GM12872 (cell line): ENCODE measurements at regions not wholly inside any gene's neighbourhood (a gene's known extent, or its start where the extent isn't known, plus 50 kb on each side); places are given as distances from the start of the nearest gene placed in this dataset.

ENCODE experiments used
- TF ChIP-seq, protein P1 (sequence below): IDR thresholded peaks from 3 replicates; pipeline ENCODE4 v1.5.1; 2011; ENCODE audit warnings: low read depth, mild to moderate bottlenecking, low read length, moderate library complexity; ENCODE audit not compliant: insufficient read depth

DNA sequence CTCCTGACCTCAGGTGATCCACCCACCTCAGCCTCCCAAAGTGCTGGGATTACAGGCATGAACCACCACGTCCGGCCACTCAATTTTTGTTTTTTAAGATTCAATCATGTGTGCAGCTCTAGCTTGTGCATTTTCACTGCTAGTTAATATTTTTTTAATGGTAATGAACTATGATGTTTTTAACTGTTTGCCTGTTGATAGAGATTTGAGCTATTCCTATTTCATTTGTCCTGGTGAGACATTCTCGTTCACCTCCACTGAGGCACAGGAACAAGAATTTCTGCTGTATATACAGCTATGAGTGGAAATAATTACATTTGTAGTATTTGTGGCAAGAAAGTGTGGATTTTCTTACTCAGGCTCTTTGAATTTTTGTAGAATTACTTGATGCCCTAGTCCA, 137.7 kb upstream of the MYOCD start:
- TF ChIP-seq, protein P1, sequence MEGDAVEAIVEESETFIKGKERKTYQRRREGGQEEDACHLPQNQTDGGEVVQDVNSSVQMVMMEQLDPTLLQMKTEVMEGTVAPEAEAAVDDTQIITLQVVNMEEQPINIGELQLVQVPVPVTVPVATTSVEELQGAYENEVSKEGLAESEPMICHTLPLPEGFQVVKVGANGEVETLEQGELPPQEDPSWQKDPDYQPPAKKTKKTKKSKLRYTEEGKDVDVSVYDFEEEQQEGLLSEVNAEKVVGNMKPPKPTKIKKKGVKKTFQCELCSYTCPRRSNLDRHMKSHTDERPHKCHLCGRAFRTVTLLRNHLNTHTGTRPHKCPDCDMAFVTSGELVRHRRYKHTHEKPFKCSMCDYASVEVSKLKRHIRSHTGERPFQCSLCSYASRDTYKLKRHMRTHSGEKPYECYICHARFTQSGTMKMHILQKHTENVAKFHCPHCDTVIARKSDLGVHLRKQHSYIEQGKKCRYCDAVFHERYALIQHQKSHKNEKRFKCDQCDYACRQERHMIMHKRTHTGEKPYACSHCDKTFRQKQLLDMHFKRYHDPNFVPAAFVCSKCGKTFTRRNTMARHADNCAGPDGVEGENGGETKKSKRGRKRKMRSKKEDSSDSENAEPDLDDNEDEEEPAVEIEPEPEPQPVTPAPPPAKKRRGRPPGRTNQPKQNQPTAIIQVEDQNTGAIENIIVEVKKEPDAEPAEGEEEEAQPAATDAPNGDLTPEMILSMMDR = no peak

DNA sequence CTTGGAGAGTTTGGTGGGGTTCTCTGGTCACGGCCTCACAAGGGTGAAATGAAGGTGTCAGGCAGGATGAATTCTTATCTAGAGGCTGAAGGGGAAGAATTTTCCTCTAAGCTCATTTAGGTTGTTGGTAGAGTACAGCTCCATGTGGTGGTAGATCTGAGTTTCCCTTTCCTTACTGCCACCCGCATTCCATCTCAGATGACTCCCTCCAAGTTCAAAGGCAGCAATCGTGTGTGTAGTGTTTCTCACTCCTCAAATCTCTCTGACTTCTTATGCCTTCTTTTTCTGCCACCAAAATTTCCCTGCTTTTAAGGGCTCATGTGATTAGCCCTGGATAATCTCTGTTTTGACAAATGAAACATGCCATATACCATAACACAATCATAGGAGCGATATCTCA, 135.5 kb upstream of the MYOCD start:
- TF ChIP-seq, protein P1 = no peak

DNA sequence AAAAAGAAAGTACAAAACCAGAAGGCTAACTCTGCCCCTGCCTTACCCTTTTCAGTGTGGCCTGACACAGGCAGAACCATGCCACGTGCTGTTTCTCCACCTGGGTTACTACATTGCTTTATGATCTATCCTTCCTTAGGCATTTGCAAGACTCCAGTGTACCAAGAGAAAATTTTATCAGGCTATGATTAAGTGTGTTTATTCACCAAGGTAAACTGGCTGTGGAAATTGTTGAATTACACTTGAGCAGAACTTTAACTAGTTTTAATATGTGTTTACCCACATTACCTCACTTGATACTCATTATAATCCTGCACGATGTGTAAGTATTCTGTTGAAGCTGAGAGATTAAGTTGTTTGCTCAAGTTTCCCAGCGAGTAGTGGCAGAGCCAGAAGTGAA, 129.7 kb upstream of the MYOCD start:
- TF ChIP-seq, protein P1 = no peak

DNA sequence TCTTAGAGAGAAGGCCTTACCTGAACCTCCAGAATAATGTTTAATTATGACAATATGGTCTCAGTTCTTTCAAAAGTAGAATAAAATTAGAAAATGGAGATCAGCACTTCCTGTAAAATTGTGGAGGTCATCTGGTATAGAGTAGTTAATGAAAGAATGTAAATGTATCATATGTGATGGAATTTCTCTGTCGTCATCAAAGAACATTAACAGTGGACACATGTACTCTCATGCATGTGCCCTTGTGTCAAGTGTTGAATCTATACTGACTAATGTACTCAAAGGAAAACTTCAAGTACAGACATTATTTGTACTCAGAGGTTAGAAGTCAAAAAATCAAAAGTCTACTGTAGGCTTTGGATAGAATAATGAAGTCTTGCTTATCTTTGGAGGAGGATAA, 129.2 kb upstream of the MYOCD start:
- TF ChIP-seq, protein P1 = no peak

DNA sequence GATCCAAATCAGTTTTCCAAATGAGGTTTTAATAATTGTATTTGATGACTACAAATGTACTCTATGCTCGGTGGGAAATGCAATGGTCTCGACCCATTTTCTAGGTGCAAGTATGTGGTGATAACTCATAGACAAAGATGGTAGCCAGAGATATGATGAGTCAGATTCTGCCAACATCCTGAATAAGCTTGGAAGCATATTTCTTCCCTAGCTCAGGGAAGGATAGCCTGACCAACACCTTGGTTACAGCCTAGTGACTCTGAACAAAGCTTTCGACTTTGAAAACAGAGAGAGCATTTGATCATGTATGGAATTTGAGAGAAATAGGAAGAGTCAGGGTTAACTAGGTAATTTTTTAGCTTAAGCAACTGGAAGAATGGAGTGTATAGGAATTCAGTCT, 128.3 kb upstream of the MYOCD start:
- TF ChIP-seq, protein P1 = no peak

DNA sequence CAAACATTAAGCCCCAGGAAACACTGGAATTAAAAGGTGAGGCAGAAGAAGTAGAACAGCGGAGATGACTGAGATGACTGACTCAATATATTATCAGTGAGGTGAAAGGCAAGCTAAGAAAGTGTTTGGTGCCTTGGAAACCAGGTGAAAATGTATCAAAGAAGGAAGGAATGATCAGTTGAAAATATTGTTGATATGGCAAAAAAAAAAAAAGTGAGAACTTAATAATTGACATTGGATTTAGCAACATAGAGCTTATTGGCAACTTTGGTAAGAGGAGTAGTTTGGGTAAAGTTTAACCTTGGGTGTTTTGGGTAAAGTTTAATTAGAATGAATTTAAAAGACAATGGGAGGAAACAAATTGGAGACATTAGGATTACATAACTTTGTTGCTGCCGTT, 127.7 kb upstream of the MYOCD start:
- TF ChIP-seq, protein P1 = no peak

DNA sequence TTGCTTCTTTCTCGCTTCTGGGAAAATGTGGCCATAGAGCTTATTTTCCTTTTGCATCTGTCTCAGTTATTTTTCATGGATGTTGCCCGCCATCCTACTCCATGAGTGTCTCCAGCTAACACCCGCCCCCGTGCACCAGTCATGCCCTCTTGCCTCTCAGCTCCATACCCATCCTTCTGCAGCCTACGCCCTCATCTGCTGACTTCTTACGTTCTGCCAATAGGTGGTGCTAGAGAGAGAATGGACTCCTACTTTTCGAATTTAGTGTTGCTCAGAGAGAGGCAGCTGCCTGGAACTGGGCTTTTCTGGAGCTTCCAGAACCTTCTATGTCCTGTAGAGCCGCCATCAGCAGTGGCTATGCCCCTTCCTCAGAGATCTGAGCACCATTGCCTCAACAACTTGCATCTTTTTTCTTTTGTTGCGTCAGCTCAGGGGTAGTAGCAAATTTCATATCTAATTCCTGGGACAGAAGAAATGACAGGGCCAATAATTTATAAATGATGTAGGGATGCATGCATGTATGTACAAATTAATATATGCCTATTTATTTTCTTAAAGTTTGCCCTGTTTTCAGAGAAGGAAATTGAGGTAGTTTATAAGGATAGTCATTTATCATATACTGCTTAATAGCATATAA, 119.7 kb upstream of the MYOCD start:
- TF ChIP-seq, protein P1 = peak; percentile 77
